Erythroblast (primary cell): ENCODE measurements at regions not wholly inside any gene's neighbourhood (a gene's known extent, or its start where the extent isn't known, plus 50 kb on each side); places are given as distances from the start of the nearest gene placed in this dataset.

Source experiments
- GATA1 ChIP-seq: IDR thresholded peaks from 2 replicates; pipeline ENCODE4 v1.6.1; 2011; ENCODE audit warnings: low read depth, mild to moderate bottlenecking, control low read depth, low read length, moderate library complexity
- POLR2A ChIP-seq: IDR thresholded peaks from 2 replicates; pipeline ENCODE4 v1.6.1; 2011; ENCODE audit warnings: mild to moderate bottlenecking, low read length

DNA sequence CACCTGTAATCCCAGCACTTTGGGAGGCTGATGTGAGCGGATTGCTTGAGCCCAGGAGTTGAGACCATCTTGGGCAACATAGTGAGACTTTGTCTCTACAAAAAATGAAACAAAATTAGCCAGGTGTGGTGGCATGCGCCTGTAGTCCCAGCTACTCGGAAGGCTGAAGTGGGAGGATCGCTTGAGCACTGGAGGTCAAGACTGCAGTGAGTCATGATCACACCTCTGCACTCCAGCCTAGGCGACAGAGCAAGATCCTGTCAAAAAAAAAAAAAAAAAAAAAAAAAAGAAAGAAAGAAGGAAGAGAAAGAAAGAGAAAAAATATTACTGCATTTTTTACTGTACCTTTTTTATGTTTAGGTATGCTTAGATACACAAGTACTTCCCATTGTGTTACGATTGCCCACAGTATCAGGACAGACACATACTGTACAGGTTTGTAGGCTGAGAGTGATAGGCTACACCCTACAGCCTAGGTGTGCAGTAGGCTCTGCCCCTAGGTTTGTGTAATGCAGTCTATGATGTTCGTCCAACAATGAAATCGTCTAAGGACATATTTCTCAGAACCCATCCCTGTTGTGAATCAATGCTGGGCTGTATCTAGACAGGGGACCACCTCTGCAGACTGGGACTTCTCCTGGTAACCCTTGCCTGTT lies 160.4 kb upstream of the PWP1 start:
- no peak for TF ChIP-seq POLR2A
- no peak for TF ChIP-seq GATA1
